MM.1S (cell line): ENCODE measurements at regions not wholly inside any gene's neighbourhood (a gene's known extent, or its start where the extent isn't known, plus 50 kb on each side); places are given as distances from the start of the nearest gene placed in this dataset.

Experiments used
- EZH2 ChIP-seq: fragments of 300-600 bp; sonication (generic); optimal IDR thresholded peaks from 2 replicates; pipeline ENCODE3; 2017; ENCODE audit warnings: low read depth, mild to moderate bottlenecking, antibody characterized with exemption, low read length, mixed read lengths
- TF ChIP-seq, protein P1 (sequence below): fragments of 300-600 bp; sonication (generic); IDR thresholded peaks from 2 replicates; pipeline ENCODE4 v1.5.1; 2016; ENCODE audit warnings: antibody characterized with exemption, low read length, mixed read lengths

DNA sequence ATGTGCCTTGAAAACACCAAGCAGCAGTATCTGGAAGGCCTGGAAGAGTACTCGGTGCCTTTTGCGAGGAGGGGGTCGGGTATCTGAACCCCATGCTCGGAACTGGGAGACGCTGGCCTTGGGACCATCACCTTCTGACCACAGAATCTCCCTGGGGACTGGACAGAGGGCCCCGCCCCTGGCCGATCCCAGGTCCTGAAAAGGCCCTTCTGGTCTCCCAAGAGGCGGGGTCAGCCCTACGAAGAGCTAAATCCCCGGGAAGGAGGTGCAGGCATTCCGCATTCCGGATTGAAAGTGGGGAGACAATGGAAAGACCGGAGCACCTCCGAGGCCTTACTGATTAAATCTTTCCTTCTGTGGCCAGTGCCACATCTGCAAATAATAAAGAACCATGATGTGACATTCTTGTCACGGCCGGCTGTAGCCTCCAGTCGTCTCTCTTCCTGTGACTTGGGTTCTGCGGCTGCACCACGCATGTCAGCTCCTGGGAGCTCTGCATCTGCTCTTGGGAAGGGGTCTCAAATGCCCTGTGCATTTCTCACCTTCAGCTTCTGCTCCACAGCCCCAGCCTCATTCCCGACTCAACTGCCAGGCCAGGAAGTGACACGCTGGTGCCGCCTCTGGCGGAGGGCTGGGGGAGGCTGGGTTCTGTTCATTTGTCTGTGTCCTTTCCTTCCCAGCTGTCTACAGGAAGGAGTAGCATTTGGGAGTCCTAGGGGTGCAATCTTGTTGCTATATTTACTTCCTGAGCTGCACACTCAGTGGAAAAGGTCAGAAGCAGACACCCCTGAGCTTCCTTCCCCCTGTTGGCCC lies 173.5 kb downstream of the KLF13 start:
- TF ChIP-seq, protein P1, sequence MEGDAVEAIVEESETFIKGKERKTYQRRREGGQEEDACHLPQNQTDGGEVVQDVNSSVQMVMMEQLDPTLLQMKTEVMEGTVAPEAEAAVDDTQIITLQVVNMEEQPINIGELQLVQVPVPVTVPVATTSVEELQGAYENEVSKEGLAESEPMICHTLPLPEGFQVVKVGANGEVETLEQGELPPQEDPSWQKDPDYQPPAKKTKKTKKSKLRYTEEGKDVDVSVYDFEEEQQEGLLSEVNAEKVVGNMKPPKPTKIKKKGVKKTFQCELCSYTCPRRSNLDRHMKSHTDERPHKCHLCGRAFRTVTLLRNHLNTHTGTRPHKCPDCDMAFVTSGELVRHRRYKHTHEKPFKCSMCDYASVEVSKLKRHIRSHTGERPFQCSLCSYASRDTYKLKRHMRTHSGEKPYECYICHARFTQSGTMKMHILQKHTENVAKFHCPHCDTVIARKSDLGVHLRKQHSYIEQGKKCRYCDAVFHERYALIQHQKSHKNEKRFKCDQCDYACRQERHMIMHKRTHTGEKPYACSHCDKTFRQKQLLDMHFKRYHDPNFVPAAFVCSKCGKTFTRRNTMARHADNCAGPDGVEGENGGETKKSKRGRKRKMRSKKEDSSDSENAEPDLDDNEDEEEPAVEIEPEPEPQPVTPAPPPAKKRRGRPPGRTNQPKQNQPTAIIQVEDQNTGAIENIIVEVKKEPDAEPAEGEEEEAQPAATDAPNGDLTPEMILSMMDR = no peak
- TF ChIP-seq EZH2 = no peak
